ENCODE measurements at regions not wholly inside any gene's neighbourhood (a gene's known extent, or its start where the extent isn't known, plus 50 kb on each side); places are given as distances from the start of the nearest gene placed in this dataset.

- Histone ChIP-seq H3K36me3 (ENCODE audit: control insufficient read depth, low read depth, low read length) (no peaks in the 10 kb centered on the region), H3K4me1 (ENCODE audit: control insufficient read depth, low read depth, low read length) (peaks cover 4% of the 10 kb centered on the region), H3K27me3 (ENCODE audit: control insufficient read depth, insufficient read depth, low read length) (no peaks in the 10 kb centered on the region), H3K9ac (ENCODE audit: low read length) (no peak overlapping the region), H3K4me3 (ENCODE audit: low read length) (no peak overlapping the region), H3K9me3 (ENCODE audit: control insufficient read depth, low read depth, low read length) (no peaks in the 10 kb centered on the region), H3K27ac (ENCODE audit: low read length) (no peak overlapping the region)
Observed at GRCh38 chr5:118017536-118017935, 970.8 kb downstream of the DTWD2 start.

- no peak overlapping the region for H3K9ac ChIP-seq (ENCODE audit: low read length)
- H3K36me3 ChIP-seq (ENCODE audit: control insufficient read depth, low read depth, low read length), result no peaks in the 10 kb centered on the region
- no peak overlapping the region for H3K4me3 ChIP-seq (ENCODE audit: low read length)
- H3K9me3 ChIP-seq (ENCODE audit: control insufficient read depth, low read depth, low read length), result no peaks in the 10 kb centered on the region
- H3K27ac ChIP-seq (ENCODE audit: low read length), result no peak overlapping the region
- H3K27me3 ChIP-seq (ENCODE audit: control insufficient read depth, insufficient read depth, low read length), result no peaks in the 10 kb centered on the region
- H3K4me1 ChIP-seq (ENCODE audit: control insufficient read depth, low read depth, low read length), result peaks cover 4% of the 10 kb centered on the region
Observed at GRCh38 chr5:118016396-118016795, 972.0 kb downstream of the DTWD2 start.

GRCh38 chr5:118015511-118015910 is 972.8 kb downstream of the DTWD2 start:
- Histone ChIP-seq H3K27ac (ENCODE audit: low read length) (no peak overlapping the region), H3K27me3 (ENCODE audit: control insufficient read depth, insufficient read depth, low read length) (no peaks in the 10 kb centered on the region), H3K9ac (ENCODE audit: low read length) (no peak overlapping the region), H3K4me1 (ENCODE audit: control insufficient read depth, low read depth, low read length) (peaks cover 4% of the 10 kb centered on the region), H3K4me3 (ENCODE audit: low read length) (no peak overlapping the region), H3K36me3 (ENCODE audit: control insufficient read depth, low read depth, low read length) (no peaks in the 10 kb centered on the region), H3K9me3 (ENCODE audit: control insufficient read depth, low read depth, low read length) (no peaks in the 10 kb centered on the region)

GRCh38 chr5:118009741-118010297 is 978.5 kb downstream of the DTWD2 start:
- Histone ChIP-seq H3K36me3 (ENCODE audit: control insufficient read depth, low read depth, low read length) (no peaks in the 10 kb centered on the region), H3K9me3 (ENCODE audit: control insufficient read depth, low read depth, low read length) (no peaks in the 10 kb centered on the region), H3K9ac (ENCODE audit: low read length) (no peak overlapping the region), H3K4me3 (ENCODE audit: low read length) (no peak overlapping the region), H3K27ac (ENCODE audit: low read length) (no peak overlapping the region), H3K4me1 (ENCODE audit: control insufficient read depth, low read depth, low read length) (no peaks in the 10 kb centered on the region), H3K27me3 (ENCODE audit: control insufficient read depth, insufficient read depth, low read length) (no peaks in the 10 kb centered on the region)

- Histone ChIP-seq H3K36me3 (ENCODE audit: control insufficient read depth, low read depth, low read length) (no peaks in the 10 kb centered on the region), H3K27me3 (ENCODE audit: control insufficient read depth, insufficient read depth, low read length) (no peaks in the 10 kb centered on the region), H3K9ac (ENCODE audit: low read length) (no peak overlapping the region), H3K4me3 (ENCODE audit: low read length) (no peak overlapping the region), H3K27ac (ENCODE audit: low read length) (no peak overlapping the region), H3K4me1 (ENCODE audit: control insufficient read depth, low read depth, low read length) (no peaks in the 10 kb centered on the region), H3K9me3 (ENCODE audit: control insufficient read depth, low read depth, low read length) (no peaks in the 10 kb centered on the region)
Observed at GRCh38 chr5:118008779-118009178, 979.6 kb downstream of the DTWD2 start.

GRCh38 chr5:118007262-118007661 is 981.1 kb downstream of the DTWD2 start:
- no peak overlapping the region for H3K27ac ChIP-seq (ENCODE audit: low read length)
- H3K27me3 ChIP-seq (ENCODE audit: control insufficient read depth, insufficient read depth, low read length), result no peaks in the 10 kb centered on the region
- no peaks in the 10 kb centered on the region for H3K9me3 ChIP-seq (ENCODE audit: control insufficient read depth, low read depth, low read length)
- H3K4me1 ChIP-seq (ENCODE audit: control insufficient read depth, low read depth, low read length), result no peaks in the 10 kb centered on the region
- no peak overlapping the region for H3K9ac ChIP-seq (ENCODE audit: low read length)
- H3K36me3 ChIP-seq (ENCODE audit: control insufficient read depth, low read depth, low read length), result no peaks in the 10 kb centered on the region
- no peak overlapping the region for H3K4me3 ChIP-seq (ENCODE audit: low read length)

- Histone ChIP-seq H3K9me3 (ENCODE audit: control insufficient read depth, low read depth, low read length) (no peaks in the 10 kb centered on the region), H3K4me3 (ENCODE audit: low read length) (no peak overlapping the region), H3K27me3 (ENCODE audit: control insufficient read depth, insufficient read depth, low read length) (no peaks in the 10 kb centered on the region), H3K36me3 (ENCODE audit: control insufficient read depth, low read depth, low read length) (no peaks in the 10 kb centered on the region), H3K9ac (ENCODE audit: low read length) (no peak overlapping the region), H3K4me1 (ENCODE audit: control insufficient read depth, low read depth, low read length) (no peaks in the 10 kb centered on the region), H3K27ac (ENCODE audit: low read length) (no peak overlapping the region)
Observed at GRCh38 chr5:118006219-118006618, 982.1 kb downstream of the DTWD2 start.

- no peaks in the 10 kb centered on the region for H3K9me3 ChIP-seq (ENCODE audit: control insufficient read depth, low read depth, low read length)
- no peak overlapping the region for H3K4me3 ChIP-seq (ENCODE audit: low read length)
- H3K27ac ChIP-seq (ENCODE audit: low read length), result no peak overlapping the region
- H3K27me3 ChIP-seq (ENCODE audit: control insufficient read depth, insufficient read depth, low read length), result no peaks in the 10 kb centered on the region
- H3K36me3 ChIP-seq (ENCODE audit: control insufficient read depth, low read depth, low read length), result no peaks in the 10 kb centered on the region
- no peaks in the 10 kb centered on the region for H3K4me1 ChIP-seq (ENCODE audit: control insufficient read depth, low read depth, low read length)
- H3K9ac ChIP-seq (ENCODE audit: low read length), result no peak overlapping the region
Observed at GRCh38 chr5:117999939-118000549, 988.3 kb downstream of the DTWD2 start.

- no peaks in the 10 kb centered on the region for H3K36me3 ChIP-seq (ENCODE audit: control insufficient read depth, low read depth, low read length)
- no peak overlapping the region for H3K27ac ChIP-seq (ENCODE audit: low read length)
- no peak overlapping the region for H3K9ac ChIP-seq (ENCODE audit: low read length)
- no peaks in the 10 kb centered on the region for H3K27me3 ChIP-seq (ENCODE audit: control insufficient read depth, insufficient read depth, low read length)
- H3K4me1 ChIP-seq (ENCODE audit: control insufficient read depth, low read depth, low read length), result peaks cover 4% of the 10 kb centered on the region
- H3K4me3 ChIP-seq (ENCODE audit: low read length), result no peak overlapping the region
- no peaks in the 10 kb centered on the region for H3K9me3 ChIP-seq (ENCODE audit: control insufficient read depth, low read depth, low read length)
Observed at GRCh38 chr5:117982691-117983090, 1005.7 kb downstream of the DTWD2 start.

- Histone ChIP-seq H3K27me3 (ENCODE audit: control insufficient read depth, insufficient read depth, low read length) (no peaks in the 10 kb centered on the region), H3K36me3 (ENCODE audit: control insufficient read depth, low read depth, low read length) (no peaks in the 10 kb centered on the region), H3K9ac (ENCODE audit: low read length) (no peak overlapping the region), H3K9me3 (ENCODE audit: control insufficient read depth, low read depth, low read length) (no peaks in the 10 kb centered on the region), H3K4me3 (ENCODE audit: low read length) (no peak overlapping the region), H3K27ac (ENCODE audit: low read length) (no peak overlapping the region), H3K4me1 (ENCODE audit: control insufficient read depth, low read depth, low read length) (peaks cover 5% of the 10 kb centered on the region)
Observed at GRCh38 chr5:117973785-117974184, 1014.6 kb downstream of the DTWD2 start.

GRCh38 chr5:117955831-117956230 is 1032.5 kb downstream of the DTWD2 start:
- Histone ChIP-seq H3K4me1 (ENCODE audit: control insufficient read depth, low read depth, low read length) (no peaks in the 10 kb centered on the region), H3K27ac (ENCODE audit: low read length) (no peak overlapping the region), H3K9ac (ENCODE audit: low read length) (no peak overlapping the region), H3K4me3 (ENCODE audit: low read length) (no peak overlapping the region), H3K27me3 (ENCODE audit: control insufficient read depth, insufficient read depth, low read length) (no peaks in the 10 kb centered on the region), H3K36me3 (ENCODE audit: control insufficient read depth, low read depth, low read length) (no peaks in the 10 kb centered on the region), H3K9me3 (ENCODE audit: control insufficient read depth, low read depth, low read length) (no peaks in the 10 kb centered on the region)

GRCh38 chr5:117954331-117954730 is 1034.0 kb downstream of the DTWD2 start:
- H3K9ac ChIP-seq (ENCODE audit: low read length), result no peak overlapping the region
- no peaks in the 10 kb centered on the region for H3K27me3 ChIP-seq (ENCODE audit: control insufficient read depth, insufficient read depth, low read length)
- H3K27ac ChIP-seq (ENCODE audit: low read length), result no peak overlapping the region
- H3K4me1 ChIP-seq (ENCODE audit: control insufficient read depth, low read depth, low read length), result no peaks in the 10 kb centered on the region
- H3K36me3 ChIP-seq (ENCODE audit: control insufficient read depth, low read depth, low read length), result no peaks in the 10 kb centered on the region
- H3K9me3 ChIP-seq (ENCODE audit: control insufficient read depth, low read depth, low read length), result no peaks in the 10 kb centered on the region
- no peak overlapping the region for H3K4me3 ChIP-seq (ENCODE audit: low read length)
